H1 (cell line): ENCODE measurements at regions not wholly inside any gene's neighbourhood (a gene's known extent, or its start where the extent isn't known, plus 50 kb on each side); places are given as distances from the start of the nearest gene placed in this dataset.

Experiments
- CTCF ChIA-PET: fragments of 300-600 bp; sonication (Branson Sonifier 250); formaldehyde crosslinking; loops from one replicate; lab custom pipeline; 2021; ENCODE audit not compliant: partially characterized antibody; lab: Charles Lee
- POLR2A ChIA-PET: fragments of 300-600 bp; sonication (Branson Sonifier 250); formaldehyde crosslinking; loops from one replicate; lab custom pipeline; 2021; ENCODE audit warnings: inconsistent platforms; ENCODE audit not compliant: partially characterized antibody; lab: Charles Lee
- DNase-seq, 2 experiments: peaks; one replicate each; pipeline versions ENCODE4 v3.0.0 to v3.0.0-alpha.2; 2010 to 2022; ENCODE audit warnings: low spot score in 2 of 2, low read depth in 1 of 2, mixed read lengths in 1 of 2
- FAIRE-seq: peaks from 2 replicates; lab custom pipeline; 2011; peaks lifted over from hg19 to GRCh38; lab: Jason Lieb, UNC
- H2AFZ ChIP-seq: 2 replicates; pipeline ENCODE4 v1.8.1; 2012; ENCODE audit warnings: low read length, inconsistent platforms
- H2AK5ac ChIP-seq: 2 replicates; pipeline ENCODE4 v1.6.1; 2013; ENCODE audit warnings: low read depth, low read length
- H2BK120ac ChIP-seq: replicated peaks from 2 replicates; pipeline ENCODE3; 2013; ENCODE audit warnings: low read depth, low read length, inconsistent platforms
- H2BK12ac ChIP-seq: 2 replicates; pipeline ENCODE4 v1.6.1; 2013; ENCODE audit warnings: low read depth, low read length
- H2BK15ac ChIP-seq: 2 replicates; pipeline ENCODE4 v1.6.1; 2013; ENCODE audit warnings: low read length
- H2BK20ac ChIP-seq: 2 replicates; pipeline ENCODE4 v1.6.1; 2013; ENCODE audit warnings: low read length
- H2BK5ac ChIP-seq: 2 replicates; pipeline ENCODE4 v1.6.1; 2013; ENCODE audit warnings: low read depth, low read length
- H3K14ac ChIP-seq: 2 replicates; pipeline ENCODE4 v1.6.1; 2013; ENCODE audit warnings: inconsistent platforms; ENCODE audit not compliant: insufficient read length
- H3K18ac ChIP-seq: 2 replicates; pipeline ENCODE4 v1.6.1; 2013; ENCODE audit warnings: low read length; ENCODE audit errors: extremely low read depth
- H3K23ac ChIP-seq: 2 replicates; pipeline ENCODE4 v1.6.1; 2013; ENCODE audit warnings: inconsistent platforms; ENCODE audit not compliant: insufficient read length
- H3K23me2 ChIP-seq: 2 replicates; pipeline ENCODE4 v1.6.1; 2013; ENCODE audit warnings: low read depth, low read length
- H3K27ac ChIP-seq: 2 replicates; pipeline ENCODE4 v1.6.1; 2011; ENCODE audit warnings: low read depth, low read length, inconsistent platforms
- H3K27me3 ChIP-seq, 4 experiments: replicated peaks in 1 of 4; 1 replicate in 1 of 4; 2 replicates in 3 of 4; pipeline versions ENCODE4 v1.6.1 to v1.8.1; 2011 to 2013; ENCODE audit warnings: low read length in 3 of 4, mild to moderate bottlenecking in 3 of 4, inconsistent platforms in 2 of 4, mixed read lengths in 2 of 4, moderate library complexity in 1 of 4; ENCODE audit not compliant: control insufficient read depth in 3 of 4, insufficient read depth in 3 of 4; ENCODE audit errors: extremely low read depth in 1 of 4
- H3K36me3 ChIP-seq, 4 experiments: 2 replicates each; pipeline versions ENCODE4 v1.6.1 to v1.8.1; 2011 to 2013; ENCODE audit warnings: mild to moderate bottlenecking in 4 of 4, low read length in 3 of 4, moderate library complexity in 2 of 4, control low read depth in 1 of 4, inconsistent platforms in 1 of 4; ENCODE audit not compliant: insufficient read depth in 4 of 4, control insufficient read depth in 2 of 4
- H3K4ac ChIP-seq: replicated peaks from 2 replicates; pipeline ENCODE3; 2013; ENCODE audit warnings: low read length, low read depth, mixed read lengths, inconsistent platforms; ENCODE audit not compliant: insufficient read length
- H3K4me1 ChIP-seq, 4 experiments: replicated peaks in 1 of 4; 1 replicate in 1 of 4; 2 replicates in 3 of 4; pipeline versions ENCODE4 v1.6.1 to v1.8.1; 2011 to 2013; ENCODE audit warnings: low read length in 3 of 4, inconsistent platforms in 2 of 4, mixed read lengths in 1 of 4; ENCODE audit not compliant: insufficient read depth in 4 of 4, control insufficient read depth in 3 of 4
- H3K4me2 ChIP-seq, 2 experiments: 2 replicates each; pipeline versions ENCODE4 v1.6.1 to v1.8.1; 2011 to 2013; ENCODE audit warnings: low read depth in 2 of 2, low read length in 2 of 2, control low read depth in 1 of 2, inconsistent platforms in 1 of 2, mild to moderate bottlenecking in 1 of 2; ENCODE audit not compliant: insufficient read depth in 1 of 2
- H3K4me3 ChIP-seq, 4 experiments: fragments of 200-600, 300-600 bp in 1 of 4; sonication (generic), shearing (Covaris generic), sonication (Bioruptor Twin) in 1 of 4; 2 replicates each; pipeline versions ENCODE4 v1.5.1 to v1.8.1; 2011 to 2016; ENCODE audit warnings: low read length in 4 of 4, low read depth in 3 of 4, control low read depth in 2 of 4, inconsistent platforms in 2 of 4, mild to moderate bottlenecking in 2 of 4, mixed read lengths in 1 of 4, moderate library complexity in 1 of 4; ENCODE audit not compliant: insufficient read depth in 2 of 4; ENCODE audit errors: extremely low read depth in 1 of 4
- H3K56ac ChIP-seq: replicated peaks from 2 replicates; pipeline ENCODE3; 2013; ENCODE audit warnings: low read depth, mild to moderate bottlenecking, mixed read lengths, low read length, inconsistent platforms; ENCODE audit not compliant: insufficient read length
- H3K79me1 ChIP-seq: 2 replicates; pipeline ENCODE4 v1.6.1; 2013; ENCODE audit warnings: low read depth, low read length, control low read depth
- H3K79me2 ChIP-seq, 2 experiments: 2 replicates each; pipeline versions ENCODE4 v1.6.1 to v1.8.1; 2012 to 2013; ENCODE audit warnings: low read length in 2 of 2, mild to moderate bottlenecking in 2 of 2, inconsistent platforms in 1 of 2; ENCODE audit not compliant: insufficient read depth in 2 of 2, control insufficient read depth in 1 of 2
- H3K9ac ChIP-seq, 4 experiments: replicated peaks in 1 of 4; 1 replicate in 1 of 4; 2 replicates in 3 of 4; pipeline versions ENCODE4 v1.6.1 to v1.8.1; 2011 to 2013; ENCODE audit warnings: low read depth in 3 of 4, low read length in 3 of 4, control low read depth in 2 of 4, mild to moderate bottlenecking in 2 of 4, moderate library complexity in 2 of 4, inconsistent platforms in 1 of 4; ENCODE audit errors: extremely low read depth in 1 of 4
- H3K9me3 ChIP-seq, 2 experiments: 2 replicates each; pipeline versions ENCODE4 v1.6.1 to v1.8.1; 2012 to 2013; ENCODE audit warnings: mild to moderate bottlenecking in 2 of 2, moderate library complexity in 2 of 2, control low read depth in 1 of 2, inconsistent platforms in 1 of 2, low read depth in 1 of 2, low read length in 1 of 2, mixed read lengths in 1 of 2; ENCODE audit not compliant: insufficient read depth in 2 of 2
- H4K20me1 ChIP-seq, 2 experiments: replicated peaks in 1 of 2; 2 replicates each; pipeline versions ENCODE3 to v1.8.1; 2011 to 2013; ENCODE audit warnings: inconsistent platforms in 2 of 2, low read length in 2 of 2, mild to moderate bottlenecking in 1 of 2; ENCODE audit not compliant: insufficient read depth in 2 of 2, control insufficient read depth in 1 of 2
- H4K5ac ChIP-seq: 2 replicates; pipeline ENCODE4 v1.6.1; 2013; ENCODE audit warnings: low read length, low read depth, mixed read lengths, inconsistent platforms; ENCODE audit not compliant: insufficient read length
- H4K8ac ChIP-seq: 2 replicates; pipeline ENCODE4 v1.8.0; 2013; ENCODE audit warnings: mild to moderate bottlenecking, moderate library complexity, low read length, inconsistent platforms; ENCODE audit not compliant: insufficient read depth; ENCODE audit errors: extremely low read depth
- H4K91ac ChIP-seq: replicated peaks from 2 replicates; pipeline ENCODE3; 2013; ENCODE audit warnings: low read length, mixed read lengths, inconsistent platforms; ENCODE audit not compliant: insufficient read length
- BRCA1 ChIP-seq: IDR thresholded peaks from 2 replicates; pipeline ENCODE4 v1.6.1; 2012; ENCODE audit warnings: low read depth, low read length, improper control_type of control experiment
- E2F6 ChIP-seq: IDR thresholded peaks from 2 replicates; pipeline ENCODE4 v1.6.1; 2012; ENCODE audit warnings: inconsistent platforms
- RAD21 ChIP-seq, 2 experiments: IDR thresholded peaks in 1 of 2; conservative IDR thresholded peaks in 1 of 2; 2 replicates each; pipeline ENCODE4 v1.6.1; 2011; ENCODE audit warnings: low read depth in 2 of 2, low read length in 2 of 2, improper control_type of control experiment in 1 of 2, inconsistent platforms in 1 of 2, mild to moderate bottlenecking in 1 of 2, moderate library complexity in 1 of 2
- TCF12 ChIP-seq: IDR thresholded peaks from 2 replicates; pipeline ENCODE4 v1.6.1; 2011; ENCODE audit warnings: low read depth, mild to moderate bottlenecking, low read length
- WGBS, 2 experiments: shearing (Covaris generic) in 1 of 2; methylation state at CpG; one replicate each; pipeline versions ENCODE4 v1.1.6 to v1.1.7; 2013 to 2015; ENCODE audit warnings: low lambda C conversion rate in 2 of 2, mixed read lengths in 2 of 2, inconsistent platforms in 1 of 2, low coverage in 1 of 2, missing lambda C conversion rate in 1 of 2; ENCODE audit not compliant: insufficient replicate concordance in 2 of 2, insufficient coverage in 1 of 2, insufficient read length in 1 of 2; ENCODE audit errors: extremely low coverage in 1 of 2, missing lambda C conversion rate in 1 of 2; 5-methylcytosine and 5-hydroxymethylcytosine counted together

GRCh38 chr20:53712212-53712977 lies 118.8 kb upstream of the ZNF217 start:
- Histone ChIP-seq H3K4me1 (peaks cover 10 to 22% (median 16%) of the 10 kb centered on the region in 4 experiments), H4K5ac (peak overlapping the region; percentile 7), H2AFZ (peak overlapping the region; percentile 86), H3K56ac (no peak overlapping the region), H3K14ac (no peak overlapping the region), H2BK12ac (peak overlapping the region; percentile 99), H3K79me1 (no peaks in the 10 kb centered on the region), H2BK20ac (peak overlapping the region; percentile 63; the same call in 1 of the 2 replicates), H3K4me3 (no peak overlapping the region), H3K23ac (no peak overlapping the region), H4K20me1 (no peaks in the 10 kb centered on the region), H3K27me3 (no peaks in the 10 kb centered on the region; a peak in 1 of 7 replicates), H3K4me2 (no peak overlapping the region), H3K27ac (no peak overlapping the region), H2BK15ac (no peak overlapping the region), H3K4ac (no peak overlapping the region), H4K8ac (peak overlapping the region; percentile 76; the same call in 1 of the 2 replicates), H3K36me3 (no peaks in the 10 kb centered on the region), H3K23me2 (peaks cover under 1% of the 10 kb centered on the region), H3K9ac (no peak overlapping the region), H2AK5ac (peak overlapping the region; percentile 54), H2BK120ac (peak overlapping the region; percentile 51), H4K91ac (peak overlapping the region; percentile 31), H3K79me2 (no peaks in the 10 kb centered on the region), H3K9me3 (no peaks in the 10 kb centered on the region), H2BK5ac (peak overlapping the region; percentile 92), H3K18ac (peak overlapping the region; percentile 71; the same call in 1 of the 2 replicates)
- ChIA-PET POLR2A (interaction anchor here (0.6 to 1.0 kb wide), 2 partner anchors 203 to 764 kb away, joined by 3 read pairs; no protein-coding TSS in a partner anchor), CTCF (interaction anchor here (0.7 to 2.1 kb wide), 2 partner anchors 52 to 203 kb away, joined by 3 to 9 read pairs; no protein-coding TSS in a partner anchor)
- TF ChIP-seq BRCA1 (no peak), E2F6 (peak; percentile 46; the same call in 1 of the 2 replicates), RAD21 (IDR thresholded peaks at IDR 0.05 in 1 of 2, conservative IDR thresholded peaks at IDR 0.05 in 1 of 2; ENCODE audit: low read depth in 2 of 2, low read length in 2 of 2) (peak in 1 of 2 experiments; percentile 22; a peak in 1 of 4 replicates), TCF12 (0 out of 2 replicates have a peak, but pooled peaks have one; percentile 13)
- no peak for FAIRE-seq
- WGBS, 2 experiments, result 74% methylated on average over 17 of the region's 17 CpGs; no CpG with 5 or more reads in 1 of the 2 experiments
- DNase-seq, result peak in 1 of 2 experiments; percentile 57
